Keratinocyte (primary cell): ENCODE measurements at regions not wholly inside any gene's neighbourhood (a gene's known extent, or its start where the extent isn't known, plus 50 kb on each side); places are given as distances from the start of the nearest gene placed in this dataset.

Experiments
- CTCF ChIP-seq, 3 experiments: IDR thresholded peaks in 1 of 3; conservative IDR thresholded peaks in 1 of 3; optimal IDR thresholded peaks in 1 of 3; 2 replicates in 2 of 3; 3 replicates in 1 of 3; pipeline versions ENCODE3 to v1.5.1; 2011; ENCODE audit warnings: low read length in 3 of 3, mild to moderate bottlenecking in 3 of 3, moderate library complexity in 2 of 3, control low read depth in 1 of 3, inconsistent platforms in 1 of 3; ENCODE audit not compliant: insufficient read depth in 2 of 3; ENCODE audit errors: extremely low read depth in 1 of 3
- EZH2 ChIP-seq: IDR thresholded peaks from one replicate; pipeline ENCODE4 v1.6.1; 2012; ENCODE audit warnings: inconsistent platforms, mild to moderate bottlenecking, low read length, moderate library complexity

- TF ChIP-seq CTCF (optimal IDR thresholded peaks at IDR 0.05 in 1 of 3, IDR thresholded peaks at IDR 0.05 in 1 of 3, conservative IDR thresholded peaks at IDR 0.05 in 1 of 3; ENCODE audit: extremely low read depth in 1 of 3, insufficient read depth in 2 of 3, low read length in 3 of 3) (no peak), EZH2 (no peak)
Observed at GRCh38 chr11:70948855-70949531, 303.4 kb downstream of the SHANK2 start.
